ENCODE measurements at regions not wholly inside any gene's neighbourhood (a gene's known extent, or its start where the extent isn't known, plus 50 kb on each side); places are given as distances from the start of the nearest gene placed in this dataset.

GRCh38 chr5:135279328-135279727 lies 119.7 kb downstream of the MACROH2A1 start:
- Histone ChIP-seq H3K4me3 (ENCODE audit: extremely low read depth, insufficient read depth, low read length, poor library complexity, severe bottlenecking) (no peak overlapping the region), H3K27ac (ENCODE audit: low read depth, low read length, severe bottlenecking) (no peak overlapping the region), H3K9me3 (ENCODE audit: control insufficient read depth, low read length) (no peaks in the 10 kb centered on the region), H3K36me3 (ENCODE audit: control insufficient read depth, insufficient read depth, low read length) (no peaks in the 10 kb centered on the region), H3K4me1 (ENCODE audit: control insufficient read depth, insufficient read depth, low read length, poor library complexity, severe bottlenecking) (no peaks in the 10 kb centered on the region)
- 88 to 93% methylated on average over 3 of the region's 4 CpGs for WGBS, 2 experiments (ENCODE audit: insufficient coverage in 2 of 2)

- no peak overlapping the region for H3K27ac ChIP-seq (ENCODE audit: low read depth, low read length, severe bottlenecking)
- peaks cover 5% of the 10 kb centered on the region for H3K4me1 ChIP-seq (ENCODE audit: control insufficient read depth, insufficient read depth, low read length, poor library complexity, severe bottlenecking)
- H3K36me3 ChIP-seq (ENCODE audit: control insufficient read depth, insufficient read depth, low read length): no peaks in the 10 kb centered on the region
- no peak overlapping the region for H3K4me3 ChIP-seq (ENCODE audit: extremely low read depth, insufficient read depth, low read length, poor library complexity, severe bottlenecking)
- 65 to 79% methylated on average over 4 to 5 of the region's 6 CpGs for WGBS, 2 experiments (ENCODE audit: insufficient coverage in 2 of 2)
- H3K9me3 ChIP-seq (ENCODE audit: control insufficient read depth, low read length): no peaks in the 10 kb centered on the region
Observed at GRCh38 chr5:135276151-135276550, 122.9 kb downstream of the MACROH2A1 start.

GRCh38 chr5:135273212-135273611 lies 125.8 kb downstream of the MACROH2A1 start:
- no peaks in the 10 kb centered on the region for H3K9me3 ChIP-seq (ENCODE audit: control insufficient read depth, low read length)
- H3K4me3 ChIP-seq (ENCODE audit: extremely low read depth, insufficient read depth, low read length, poor library complexity, severe bottlenecking): no peak overlapping the region
- peaks cover 20% of the 10 kb centered on the region for H3K4me1 ChIP-seq (ENCODE audit: control insufficient read depth, insufficient read depth, low read length, poor library complexity, severe bottlenecking)
- H3K36me3 ChIP-seq (ENCODE audit: control insufficient read depth, insufficient read depth, low read length): no peaks in the 10 kb centered on the region
- no peak overlapping the region for H3K27ac ChIP-seq (ENCODE audit: low read depth, low read length, severe bottlenecking)
- WGBS, 2 experiments (ENCODE audit: insufficient coverage in 2 of 2): 95 to 100% methylated on average over 2 of the region's 2 CpGs

- Histone ChIP-seq H3K27ac (ENCODE audit: low read depth, low read length, severe bottlenecking) (peak overlapping the region; percentile 26), H3K4me3 (ENCODE audit: extremely low read depth, insufficient read depth, low read length, poor library complexity, severe bottlenecking) (no peak overlapping the region), H3K36me3 (ENCODE audit: control insufficient read depth, insufficient read depth, low read length) (no peaks in the 10 kb centered on the region), H3K9me3 (ENCODE audit: control insufficient read depth, low read length) (no peaks in the 10 kb centered on the region), H3K4me1 (ENCODE audit: control insufficient read depth, insufficient read depth, low read length, poor library complexity, severe bottlenecking) (peaks cover 20% of the 10 kb centered on the region)
- WGBS, 2 experiments (ENCODE audit: insufficient coverage in 2 of 2): 89% methylated on average over 4 to 8 of the region's 11 CpGs
Observed at GRCh38 chr5:135272311-135272805, 126.7 kb downstream of the MACROH2A1 start.

- no peaks in the 10 kb centered on the region for H3K36me3 ChIP-seq (ENCODE audit: control insufficient read depth, insufficient read depth, low read length)
- H3K9me3 ChIP-seq (ENCODE audit: control insufficient read depth, low read length): no peaks in the 10 kb centered on the region
- WGBS, 2 experiments (ENCODE audit: insufficient coverage in 2 of 2): 57 to 59% methylated on average over 11 to 12 of the region's 14 CpGs
- no peak overlapping the region for H3K4me3 ChIP-seq (ENCODE audit: extremely low read depth, insufficient read depth, low read length, poor library complexity, severe bottlenecking)
- peak overlapping the region; percentile 26 for H3K27ac ChIP-seq (ENCODE audit: low read depth, low read length, severe bottlenecking)
- H3K4me1 ChIP-seq (ENCODE audit: control insufficient read depth, insufficient read depth, low read length, poor library complexity, severe bottlenecking): peaks cover 22% of the 10 kb centered on the region
Observed at GRCh38 chr5:135271533-135272310, 127.3 kb downstream of the MACROH2A1 start.

- H3K36me3 ChIP-seq (ENCODE audit: control insufficient read depth, insufficient read depth, low read length): no peaks in the 10 kb centered on the region
- H3K9me3 ChIP-seq (ENCODE audit: control insufficient read depth, low read length): no peaks in the 10 kb centered on the region
- WGBS, 2 experiments (ENCODE audit: insufficient coverage in 2 of 2): 86 to 88% methylated on average over 2 to 5 of the region's 7 CpGs
- H3K4me3 ChIP-seq (ENCODE audit: extremely low read depth, insufficient read depth, low read length, poor library complexity, severe bottlenecking): no peak overlapping the region
- peak overlapping the region; percentile 48 for H3K27ac ChIP-seq (ENCODE audit: low read depth, low read length, severe bottlenecking)
- H3K4me1 ChIP-seq (ENCODE audit: control insufficient read depth, insufficient read depth, low read length, poor library complexity, severe bottlenecking): peaks cover 30% of the 10 kb centered on the region
Observed at GRCh38 chr5:135269931-135270421, 129.1 kb downstream of the MACROH2A1 start.

- Histone ChIP-seq H3K36me3 (ENCODE audit: control insufficient read depth, insufficient read depth, low read length) (no peaks in the 10 kb centered on the region), H3K27ac (ENCODE audit: low read depth, low read length, severe bottlenecking) (peak overlapping the region; percentile 48), H3K4me3 (ENCODE audit: extremely low read depth, insufficient read depth, low read length, poor library complexity, severe bottlenecking) (no peak overlapping the region), H3K9me3 (ENCODE audit: control insufficient read depth, low read length) (no peaks in the 10 kb centered on the region), H3K4me1 (ENCODE audit: control insufficient read depth, insufficient read depth, low read length, poor library complexity, severe bottlenecking) (peaks cover 37% of the 10 kb centered on the region)
- 86 to 100% methylated on average over 1 of the region's 2 CpGs for WGBS, 2 experiments (ENCODE audit: insufficient coverage in 2 of 2)
Observed at GRCh38 chr5:135269199-135269598, 129.8 kb downstream of the MACROH2A1 start.

GRCh38 chr5:135266975-135267374 lies 132.1 kb downstream of the MACROH2A1 start:
- Histone ChIP-seq H3K4me3 (ENCODE audit: extremely low read depth, insufficient read depth, low read length, poor library complexity, severe bottlenecking) (no peak overlapping the region), H3K27ac (ENCODE audit: low read depth, low read length, severe bottlenecking) (no peak overlapping the region), H3K36me3 (ENCODE audit: control insufficient read depth, insufficient read depth, low read length) (no peaks in the 10 kb centered on the region), H3K4me1 (ENCODE audit: control insufficient read depth, insufficient read depth, low read length, poor library complexity, severe bottlenecking) (peaks cover 40% of the 10 kb centered on the region), H3K9me3 (ENCODE audit: control insufficient read depth, low read length) (peaks cover 1% of the 10 kb centered on the region)
- WGBS, 2 experiments (ENCODE audit: insufficient coverage in 2 of 2): 80 to 90% methylated on average over 4 to 5 of the region's 5 CpGs

- Histone ChIP-seq H3K4me1 (ENCODE audit: control insufficient read depth, insufficient read depth, low read length, poor library complexity, severe bottlenecking) (peaks cover 37% of the 10 kb centered on the region), H3K36me3 (ENCODE audit: control insufficient read depth, insufficient read depth, low read length) (no peaks in the 10 kb centered on the region), H3K9me3 (ENCODE audit: control insufficient read depth, low read length) (peaks cover 4% of the 10 kb centered on the region), H3K4me3 (ENCODE audit: extremely low read depth, insufficient read depth, low read length, poor library complexity, severe bottlenecking) (no peak overlapping the region), H3K27ac (ENCODE audit: low read depth, low read length, severe bottlenecking) (no peak overlapping the region)
- WGBS, 2 experiments (ENCODE audit: insufficient coverage in 2 of 2): 88 to 90% methylated on average over 6 of the region's 6 CpGs
Observed at GRCh38 chr5:135266303-135266635, 132.8 kb downstream of the MACROH2A1 start.

GRCh38 chr5:135265497-135266302 lies 133.3 kb downstream of the MACROH2A1 start:
- Histone ChIP-seq H3K4me1 (ENCODE audit: control insufficient read depth, insufficient read depth, low read length, poor library complexity, severe bottlenecking) (peaks cover 37% of the 10 kb centered on the region), H3K27ac (ENCODE audit: low read depth, low read length, severe bottlenecking) (no peak overlapping the region), H3K9me3 (ENCODE audit: control insufficient read depth, low read length) (peaks cover 4% of the 10 kb centered on the region), H3K4me3 (ENCODE audit: extremely low read depth, insufficient read depth, low read length, poor library complexity, severe bottlenecking) (no peak overlapping the region), H3K36me3 (ENCODE audit: control insufficient read depth, insufficient read depth, low read length) (no peaks in the 10 kb centered on the region)
- WGBS, 2 experiments (ENCODE audit: insufficient coverage in 2 of 2): 91 to 95% methylated on average over 6 to 8 of the region's 13 CpGs
